CD1c-positive myeloid dendritic cell (primary cell): ENCODE measurements at regions not wholly inside any gene's neighbourhood (a gene's known extent, or its start where the extent isn't known, plus 50 kb on each side); places are given as distances from the start of the nearest gene placed in this dataset.
"Not testable (repeated sequence)": the region's sequence is repeated elsewhere in the genome, so short reads cannot be mapped to it uniquely, and the experiment has no call there.

ENCODE experiments used
- DNase-seq: peaks from one replicate; pipeline ENCODE4 v3.0.0-alpha.2; 2016; ENCODE audit errors: extremely low spot score

DNA sequence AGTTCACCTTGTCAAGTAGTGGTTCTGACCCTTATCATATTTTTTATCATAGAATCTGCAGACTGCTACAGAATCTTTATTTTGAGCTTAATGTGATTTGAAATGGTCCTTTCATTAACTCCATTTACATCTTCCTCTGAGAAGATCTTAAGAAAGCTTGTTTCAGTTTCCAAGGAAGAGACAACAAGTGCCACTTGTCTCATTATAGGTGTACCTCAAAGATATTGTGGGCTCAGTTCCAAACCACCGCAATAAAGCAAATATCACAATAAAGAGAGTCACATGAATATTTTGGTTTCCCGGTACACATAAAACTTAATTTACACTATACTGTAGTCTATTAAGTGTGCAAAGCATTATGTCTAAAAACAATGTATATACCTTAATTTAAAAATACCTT, 66.4 kb upstream of the ATXN1 start:
- DNase-seq: no peak

DNA sequence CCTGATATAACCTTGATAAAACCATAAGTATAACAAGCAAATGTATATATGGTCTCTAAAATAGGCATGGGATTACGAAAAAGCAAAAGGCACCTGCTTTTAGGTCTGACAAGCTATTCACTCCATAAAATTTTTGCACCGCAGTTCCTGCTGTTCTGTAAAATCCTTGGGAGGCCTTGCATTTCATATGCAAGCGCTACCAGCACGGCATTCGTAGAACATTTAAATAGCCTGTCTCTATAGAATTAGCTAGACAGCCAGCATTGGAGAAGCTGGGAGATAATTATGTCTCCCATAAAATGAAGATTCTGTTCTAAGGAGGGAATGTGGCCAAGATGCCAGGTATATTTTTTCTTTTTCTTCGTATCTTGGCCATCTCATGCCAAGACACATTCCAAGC, 64.5 kb upstream of the ATXN1 start:
- no peak for DNase-seq

DNA sequence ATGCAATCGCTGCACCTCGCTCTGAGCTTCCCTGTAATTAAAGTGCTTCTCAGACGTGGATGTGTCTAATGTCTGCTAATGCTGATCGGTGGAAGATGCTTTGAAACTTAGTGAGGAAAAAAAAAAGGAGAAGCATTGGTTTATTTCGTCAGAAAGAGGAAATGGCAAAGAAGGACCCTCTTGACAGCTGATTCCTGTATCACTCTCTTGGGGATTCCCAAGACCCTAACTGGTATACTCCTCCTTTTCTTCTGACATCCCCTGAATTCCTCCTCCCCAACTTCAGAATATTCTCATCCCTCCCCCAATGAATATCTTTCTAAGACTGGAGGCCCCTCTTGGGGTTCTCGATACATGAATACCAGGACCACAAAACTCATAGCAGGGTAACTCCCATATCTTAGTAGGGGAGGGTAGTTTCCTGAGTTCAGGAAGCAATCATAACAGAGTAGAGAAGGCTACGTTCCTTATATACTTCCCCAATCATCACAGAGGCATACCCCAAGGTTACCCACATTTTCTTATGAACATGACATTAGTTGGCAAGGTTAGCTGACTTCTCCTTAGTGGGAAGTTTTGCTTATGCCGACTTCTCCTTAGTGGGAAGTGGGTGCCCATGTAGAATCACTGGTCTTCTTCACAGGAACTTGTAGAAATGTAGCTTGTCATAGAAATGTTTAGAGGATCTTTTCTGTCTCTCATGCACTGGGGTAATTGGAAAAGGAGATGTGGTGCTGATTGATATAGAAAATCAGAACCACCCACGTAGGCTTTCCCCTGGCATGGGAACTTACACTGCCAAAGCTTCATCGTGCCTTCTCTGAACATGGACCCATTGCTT, 63.8 kb upstream of the ATXN1 start:
- peak; percentile 89 for DNase-seq

DNA sequence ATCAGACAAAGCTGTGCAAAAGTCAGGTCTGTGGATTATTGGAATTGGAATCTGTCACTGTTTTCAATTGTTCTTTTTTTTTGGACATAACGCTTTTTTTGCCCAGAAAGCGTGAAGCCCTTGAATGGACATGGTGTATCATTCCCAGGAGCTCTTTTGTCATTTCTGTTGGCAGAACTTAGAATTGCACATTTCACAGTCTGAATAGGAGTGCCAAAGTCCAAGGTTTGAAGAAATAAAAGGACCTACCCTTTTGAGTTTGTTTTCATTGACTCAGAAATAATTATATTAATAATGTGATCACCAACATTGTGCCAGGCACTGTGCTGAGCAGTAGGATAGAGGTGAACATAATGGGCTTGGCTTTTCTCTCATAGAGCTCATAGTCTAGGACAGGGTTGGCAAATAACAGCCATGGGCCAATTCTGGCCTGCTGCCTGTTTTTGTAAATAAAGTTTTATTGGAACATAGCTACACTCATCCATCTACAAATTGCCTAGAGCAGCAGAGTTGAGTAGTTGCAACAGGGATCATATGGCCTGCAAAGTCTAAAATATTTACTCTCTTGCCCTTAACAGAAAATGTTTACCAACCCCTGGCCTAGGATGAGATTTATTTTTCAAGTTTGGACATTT, 62.6 kb upstream of the ATXN1 start:
- DNase-seq: no peak

DNA sequence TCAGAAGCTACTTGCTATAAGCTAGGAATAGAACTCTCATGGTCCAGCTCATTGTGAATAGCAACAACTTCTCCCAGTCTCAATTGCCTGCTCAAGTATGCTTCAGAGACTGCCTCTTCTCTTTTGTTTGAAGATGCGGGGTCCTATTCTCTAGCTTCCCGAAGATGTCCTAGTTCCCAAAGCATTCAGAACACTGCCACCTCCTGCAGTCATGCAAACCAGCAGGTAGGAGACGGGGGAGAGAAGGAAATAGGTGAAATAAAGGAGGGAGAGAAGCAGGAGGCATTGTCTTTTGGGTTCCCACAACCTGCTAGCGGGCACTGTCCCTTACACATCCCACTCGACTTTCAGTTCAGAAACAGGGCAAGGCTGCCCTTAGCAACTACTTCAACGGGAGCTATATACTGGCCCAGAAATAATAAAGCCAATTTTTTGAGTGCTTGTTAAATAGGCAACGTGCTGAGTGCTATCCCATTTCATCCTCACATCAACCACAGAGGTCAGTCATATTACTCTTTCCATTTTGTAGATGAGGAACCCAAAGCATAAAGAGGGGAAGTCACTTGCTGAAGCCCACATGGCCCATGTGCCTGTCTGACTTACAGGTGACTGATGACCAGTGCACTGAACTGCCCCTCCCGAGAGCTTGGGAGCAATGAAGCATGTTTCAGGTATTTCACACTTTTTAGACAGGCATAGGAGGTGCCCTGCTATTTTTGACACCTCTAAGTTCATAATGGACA, 61.9 kb upstream of the ATXN1 start:
- peak; percentile 57 for DNase-seq

DNA sequence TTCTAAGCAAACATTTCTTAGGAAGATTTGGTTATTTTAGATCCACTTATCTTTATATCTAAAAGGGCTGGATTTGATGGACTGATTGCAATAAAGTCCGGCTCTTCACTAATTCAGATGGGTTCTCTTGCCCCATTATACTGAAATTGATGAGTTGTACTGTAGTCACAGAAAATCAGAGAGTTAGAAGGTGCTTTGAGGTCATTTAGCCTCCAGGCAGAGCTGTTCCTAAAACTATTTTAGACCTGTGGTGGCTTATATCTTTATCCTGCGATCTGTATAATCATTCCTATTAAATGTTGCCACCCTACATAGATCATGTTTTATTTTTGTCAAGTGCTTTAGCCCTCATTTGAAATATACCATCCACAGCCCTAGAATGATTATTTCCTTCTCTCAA, 61.3 kb upstream of the ATXN1 start:
- no peak for DNase-seq

DNA sequence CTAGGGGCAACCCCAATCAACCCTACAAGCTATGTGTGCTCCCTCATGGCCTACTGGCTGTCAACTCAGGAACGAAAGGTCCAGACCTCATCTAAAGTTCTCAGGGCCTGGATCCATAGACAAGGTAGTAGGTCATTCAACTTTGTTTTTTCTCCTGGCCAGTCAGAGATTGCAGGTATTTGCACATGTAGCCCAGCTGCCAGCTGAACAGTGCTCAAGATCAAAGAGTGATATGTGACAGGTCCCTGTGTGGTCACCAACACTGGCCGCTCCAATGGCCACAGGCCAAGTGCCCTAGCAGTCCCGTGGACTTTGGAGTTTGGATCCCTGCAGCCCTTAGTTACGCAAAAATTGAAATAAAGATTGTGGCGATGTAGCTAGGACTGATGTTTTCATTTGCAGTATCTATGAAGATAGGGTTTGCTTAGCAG, 60.6 kb upstream of the ATXN1 start:
- no peak for DNase-seq

DNA sequence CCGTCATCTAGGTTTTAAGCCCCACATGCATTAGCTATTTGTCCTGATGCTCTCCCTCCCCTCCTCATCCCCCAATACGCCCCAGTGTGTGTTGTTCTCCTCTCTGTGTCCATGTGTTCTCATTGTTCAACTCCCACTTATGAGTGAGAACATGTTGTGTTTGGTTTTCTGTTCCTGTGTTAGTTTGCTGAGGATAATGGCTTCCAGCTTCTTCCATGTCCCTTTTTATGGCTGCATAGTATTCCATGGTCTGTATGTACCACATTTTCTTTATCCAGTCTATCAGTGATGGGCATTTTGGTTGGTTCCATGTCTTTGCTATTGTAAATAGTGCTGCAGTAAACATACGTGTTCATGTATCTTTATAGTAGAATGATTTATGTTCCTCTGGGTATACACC, 59.0 kb upstream of the ATXN1 start:
- not testable (repeated sequence) for DNase-seq

DNA sequence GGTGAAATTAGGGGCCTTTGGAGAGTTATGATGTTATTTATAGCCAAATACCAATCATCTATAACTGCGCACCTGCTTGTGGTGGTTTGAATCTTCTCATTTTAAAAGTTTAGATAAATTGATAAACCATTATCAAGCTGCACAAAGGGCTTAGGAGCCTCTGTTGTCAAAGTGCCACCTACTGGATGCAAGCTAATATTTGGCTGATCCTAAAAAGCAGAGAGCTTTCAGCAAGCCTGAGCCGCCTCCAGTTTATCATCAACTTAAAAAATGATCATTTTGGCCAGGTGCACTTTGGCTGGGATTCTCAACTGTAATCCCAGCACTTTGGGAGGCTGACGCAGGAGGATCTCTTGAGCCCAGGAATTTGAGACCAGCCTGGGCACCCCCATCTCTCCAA, 58.5 kb upstream of the ATXN1 start:
- DNase-seq: no peak

DNA sequence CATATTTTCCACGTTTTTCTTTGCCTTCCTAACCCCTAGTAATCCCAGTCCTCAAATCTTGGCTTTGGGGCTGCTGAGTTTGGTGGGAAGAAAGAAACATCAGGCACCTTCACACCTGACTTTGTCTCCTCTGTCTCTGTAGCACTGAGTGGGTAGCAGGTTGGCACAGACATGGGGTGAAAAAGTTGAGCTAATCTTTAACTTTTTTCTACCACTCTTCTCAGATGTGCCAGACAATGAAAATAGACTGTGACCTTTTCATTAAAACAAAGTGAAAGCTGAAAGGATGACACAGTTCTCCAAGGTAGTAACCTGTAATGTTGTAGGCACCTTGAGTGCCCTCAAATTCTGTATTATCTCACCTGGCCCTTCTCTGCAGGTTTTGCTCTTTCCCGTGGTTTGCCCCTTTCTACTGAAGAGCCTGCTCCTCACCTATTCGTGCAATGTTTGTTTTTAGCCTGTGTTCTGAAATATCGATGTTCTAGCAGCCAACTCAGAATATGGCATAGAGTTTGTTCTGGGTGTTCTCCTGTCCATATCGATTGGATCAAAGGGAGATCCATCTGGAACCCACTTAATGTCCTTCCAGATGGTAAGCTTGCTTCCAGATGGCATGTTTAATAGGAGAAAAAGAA, 57.8 kb upstream of the ATXN1 start:
- DNase-seq: no peak

DNA sequence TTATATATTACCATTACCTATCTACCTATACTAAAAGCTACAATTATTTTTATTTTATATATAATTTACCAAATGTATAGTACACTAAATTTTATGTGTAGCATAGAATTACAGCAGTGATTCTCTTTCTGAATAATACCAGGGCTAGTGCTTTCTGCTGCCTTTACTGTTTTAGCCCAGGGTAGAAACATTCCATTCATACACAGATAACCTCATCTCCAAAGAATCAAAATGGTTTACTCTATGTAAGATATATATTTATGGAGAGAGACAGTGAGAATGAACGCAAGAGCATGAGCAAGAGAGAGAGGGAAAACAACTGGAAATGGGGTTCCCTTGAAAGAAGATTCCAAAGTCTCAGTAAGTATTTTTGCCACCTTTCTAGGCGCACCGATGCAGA, 56.3 kb upstream of the ATXN1 start:
- no peak for DNase-seq

DNA sequence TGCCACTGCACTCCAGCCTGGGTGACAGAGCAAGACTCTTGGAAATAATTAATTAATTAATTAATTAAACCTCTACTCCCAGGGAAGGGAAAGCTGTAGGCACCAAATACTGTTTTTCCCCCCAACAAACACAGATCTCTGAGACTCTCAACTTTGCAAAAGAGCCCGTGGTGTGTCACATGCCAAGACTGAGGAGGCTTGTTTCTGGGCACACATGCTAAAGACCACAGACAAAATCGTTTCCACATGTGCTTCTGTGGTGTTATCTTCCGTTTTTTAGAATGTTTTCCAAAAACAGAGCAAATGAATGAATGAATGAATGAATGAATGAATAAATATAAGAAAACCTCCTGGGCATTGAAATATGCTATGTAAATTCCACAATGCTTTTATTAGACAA, 55.6 kb upstream of the ATXN1 start:
- no peak for DNase-seq

DNA sequence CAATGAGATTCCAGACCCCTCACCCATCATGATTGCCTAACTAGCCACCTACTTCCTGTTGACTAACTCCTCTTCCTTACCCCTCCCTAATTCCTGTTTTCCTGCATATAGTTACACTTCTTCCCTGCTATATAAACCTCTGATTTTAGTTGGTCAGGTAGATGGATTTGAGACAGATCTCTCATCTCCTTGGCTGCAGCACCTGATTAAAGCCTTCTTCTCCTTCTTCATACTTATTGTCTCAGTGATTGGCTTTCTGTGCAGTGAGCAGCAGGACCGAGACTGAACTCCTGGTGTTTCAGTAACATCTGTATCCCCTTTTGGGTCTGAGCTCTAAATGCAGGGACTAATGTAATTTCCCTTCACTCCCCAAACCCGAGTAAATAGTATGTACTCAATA, 51.7 kb upstream of the ATXN1 start:
- peak; percentile 30 for DNase-seq

DNA sequence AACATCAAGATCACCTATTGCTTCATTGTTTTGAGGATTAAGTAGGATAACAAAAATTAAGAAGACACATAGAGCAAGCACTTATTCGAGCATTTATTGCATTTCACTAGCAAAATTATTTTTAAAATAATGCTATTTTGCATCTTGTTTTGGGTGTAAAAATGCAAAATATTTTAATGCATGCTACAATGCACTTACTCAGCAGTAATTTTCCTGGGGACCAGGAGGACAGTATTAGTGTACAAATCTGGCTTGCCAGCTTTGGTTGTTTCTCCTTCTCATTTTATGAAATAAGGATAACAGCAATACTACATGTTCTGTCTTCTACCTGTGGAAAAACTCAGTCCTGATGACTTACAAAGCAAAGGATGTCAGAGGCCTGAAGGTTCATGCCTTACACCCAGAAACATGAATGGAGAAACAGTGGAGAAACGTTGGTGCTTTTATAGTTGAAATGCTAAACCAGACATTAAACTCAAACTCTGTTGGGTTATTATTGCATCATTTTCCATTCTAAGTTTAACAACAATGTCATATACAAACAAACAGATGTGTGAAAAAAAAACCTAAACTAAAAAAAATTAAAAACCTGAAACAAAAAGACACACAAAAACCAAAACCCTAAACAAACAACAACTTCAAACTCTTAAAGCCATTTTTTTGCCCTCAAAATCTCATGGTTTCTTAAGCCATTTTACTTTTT, 50.2 kb upstream of the ATXN1 start:
- DNase-seq: no peak
